Brain microvascular endothelial cell (primary cell): ENCODE measurements at regions not wholly inside any gene's neighbourhood (a gene's known extent, or its start where the extent isn't known, plus 50 kb on each side); places are given as distances from the start of the nearest gene placed in this dataset.
"Not testable (repeated sequence)": the region's sequence is repeated elsewhere in the genome, so short reads cannot be mapped to it uniquely, and the experiment has no call there.

Experiments
- DNase-seq: peaks from one replicate; pipeline ENCODE4 v3.0.0-alpha.2; 2020
- H3K27ac ChIP-seq: fragments of 250-450 bp; sonication (Bioruptor Pico); 2 replicates; pipeline ENCODE4 v1.5.1; 2020; ENCODE audit warnings: mild to moderate bottlenecking, moderate library complexity
- H3K27me3 ChIP-seq: fragments of 250-450 bp; sonication (Bioruptor Pico); replicated peaks from 2 replicates; pipeline ENCODE4 v1.5.1; 2020; ENCODE audit warnings: mild to moderate bottlenecking
- H3K36me3 ChIP-seq: fragments of 250-450 bp; sonication (Bioruptor Pico); replicated peaks from 2 replicates; pipeline ENCODE4 v1.5.1; 2020; ENCODE audit warnings: mild to moderate bottlenecking
- H3K4me3 ChIP-seq: 2 replicates; pipeline ENCODE4 v1.5.1; 2011; ENCODE audit warnings: low read depth, mild to moderate bottlenecking, control low read depth, low read length, moderate library complexity
- CTCF ChIP-seq: IDR thresholded peaks from 2 replicates; pipeline ENCODE4 v1.5.1; 2011; ENCODE audit warnings: low read depth, mild to moderate bottlenecking, moderate library complexity, low read length, control low read depth, inconsistent platforms; ENCODE audit errors: missing control alignments
- in situ Hi-C: cut with HindIII; loops from 2 replicates; pipeline ENCODE4 v1.10.0; 2017; ENCODE audit warnings: low sequenced_read_pairs, low pct_ligation_motif_present

- Histone ChIP-seq H3K27me3 (no peaks in the 10 kb centered on the region), H3K36me3 (no peaks in the 10 kb centered on the region), H3K4me3 (no peak overlapping the region), H3K27ac (no peak overlapping the region)
- TF ChIP-seq CTCF = no peak
- in situ Hi-C loops = no loop called here
- DNase-seq = no peak
Measured at GRCh38 chr13:90891329-90891728, 456.2 kb upstream of the MIR17HG start.

DNA sequence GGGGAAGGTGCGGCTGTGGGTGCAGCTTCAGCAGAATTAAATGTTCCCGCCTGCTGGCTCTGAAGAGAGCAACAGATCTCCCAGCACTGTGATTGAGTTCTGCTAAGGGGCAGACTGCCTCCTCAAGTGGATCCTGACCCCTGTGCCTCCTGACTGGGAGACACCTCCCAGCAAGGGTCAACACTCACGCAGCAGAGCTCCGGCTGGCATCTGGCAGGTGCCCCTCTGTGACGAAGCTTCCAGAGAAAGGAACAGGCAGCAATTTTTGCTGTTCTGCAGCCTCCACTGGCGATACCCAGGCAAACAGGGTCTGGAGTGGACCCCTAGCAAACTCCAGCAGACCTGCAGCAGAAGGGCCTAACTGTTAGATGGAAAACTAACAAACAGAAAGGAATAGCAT is 454.3 kb upstream of the MIR17HG start:
- H3K27me3 ChIP-seq, DNase-seq, H3K36me3 ChIP-seq, H3K4me3 ChIP-seq, H3K27ac ChIP-seq, in situ Hi-C loops: not testable (repeated sequence)

GRCh38 chr13:90896002-90896401 is 451.5 kb upstream of the MIR17HG start:
- in situ Hi-C loops = no loop called here
- no peak for TF ChIP-seq CTCF
- Histone ChIP-seq H3K27me3 (no peaks in the 10 kb centered on the region), H3K4me3 (no peak overlapping the region), H3K36me3 (no peaks in the 10 kb centered on the region), H3K27ac (no peak overlapping the region)
- DNase-seq = no peak

GRCh38 chr13:90898811-90899210 is 448.7 kb upstream of the MIR17HG start:
- Histone ChIP-seq H3K4me3 (no peak overlapping the region), H3K27ac (no peak overlapping the region), H3K27me3 (no peaks in the 10 kb centered on the region), H3K36me3 (no peaks in the 10 kb centered on the region)
- no peak for TF ChIP-seq CTCF
- no peak for DNase-seq
- in situ Hi-C loops = no loop called here

GRCh38 chr13:90899416-90899815 is 448.1 kb upstream of the MIR17HG start:
- no peak for DNase-seq
- no peak overlapping the region for H3K4me3 ChIP-seq
- H3K27me3 ChIP-seq = no peaks in the 10 kb centered on the region
- H3K27ac ChIP-seq = no peak overlapping the region
- no peak for TF ChIP-seq CTCF
- in situ Hi-C loops = no loop called here
- no peaks in the 10 kb centered on the region for H3K36me3 ChIP-seq

- Histone ChIP-seq H3K36me3 (no peaks in the 10 kb centered on the region), H3K27me3 (no peaks in the 10 kb centered on the region), H3K4me3 (no peak overlapping the region), H3K27ac (no peak overlapping the region)
- DNase-seq = no peak
- in situ Hi-C loops = no loop called here
- TF ChIP-seq CTCF = no peak
Measured at GRCh38 chr13:90902255-90902654, 445.2 kb upstream of the MIR17HG start.
